ENCODE measurements at regions not wholly inside any gene's neighbourhood (a gene's known extent, or its start where the extent isn't known, plus 50 kb on each side); places are given as distances from the start of the nearest gene placed in this dataset.

DNA sequence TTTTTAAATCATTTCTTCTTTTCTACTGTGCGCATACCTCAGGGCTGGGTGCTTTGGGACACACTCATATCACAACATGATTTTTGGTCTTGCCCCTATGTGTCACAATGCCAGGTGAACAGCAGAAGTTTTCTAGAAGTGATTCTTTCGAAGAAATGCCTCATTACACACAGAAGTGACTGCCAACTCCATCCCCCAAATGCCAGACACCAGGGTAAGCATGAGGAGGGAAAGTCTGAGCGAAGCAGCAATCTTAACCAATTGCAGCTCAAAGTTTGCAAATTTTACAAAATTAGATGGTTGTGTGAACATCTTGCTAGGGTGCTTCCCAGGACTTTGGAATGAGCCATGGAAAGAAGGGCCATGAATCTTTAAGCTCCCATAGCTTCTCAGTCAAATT, 87.3 kb upstream of the PLEKHA5 start:
- H3K27ac ChIP-seq = no peak overlapping the region

DNA sequence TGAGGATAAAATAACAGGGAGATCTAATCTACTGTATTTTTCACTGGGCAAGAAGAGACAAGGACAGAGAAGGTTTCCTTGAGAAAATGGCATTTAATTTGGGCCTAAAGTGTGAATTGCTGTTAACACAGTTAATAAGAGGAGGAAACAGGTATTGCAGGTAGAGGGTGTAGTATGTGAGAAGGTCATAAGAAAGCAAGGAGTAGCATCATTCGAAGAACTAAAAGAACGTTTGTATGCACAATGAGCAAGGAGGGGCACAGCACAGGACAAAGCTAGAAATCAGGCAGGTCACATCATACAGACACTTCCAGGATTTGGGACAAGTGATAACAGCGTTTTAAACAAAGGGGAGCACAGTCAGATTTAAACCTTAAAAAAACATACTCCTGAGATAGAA, 85.1 kb upstream of the PLEKHA5 start:
- Histone ChIP-seq H3K4me3 (no peak overlapping the region), H3K36me3 (no peaks in the 10 kb centered on the region), H3K27me3 (no peaks in the 10 kb centered on the region), H3K27ac (no peak overlapping the region), H3K9me3 (no peaks in the 10 kb centered on the region), H3K4me1 (no peaks in the 10 kb centered on the region)
- TF ChIP-seq, protein P1, sequence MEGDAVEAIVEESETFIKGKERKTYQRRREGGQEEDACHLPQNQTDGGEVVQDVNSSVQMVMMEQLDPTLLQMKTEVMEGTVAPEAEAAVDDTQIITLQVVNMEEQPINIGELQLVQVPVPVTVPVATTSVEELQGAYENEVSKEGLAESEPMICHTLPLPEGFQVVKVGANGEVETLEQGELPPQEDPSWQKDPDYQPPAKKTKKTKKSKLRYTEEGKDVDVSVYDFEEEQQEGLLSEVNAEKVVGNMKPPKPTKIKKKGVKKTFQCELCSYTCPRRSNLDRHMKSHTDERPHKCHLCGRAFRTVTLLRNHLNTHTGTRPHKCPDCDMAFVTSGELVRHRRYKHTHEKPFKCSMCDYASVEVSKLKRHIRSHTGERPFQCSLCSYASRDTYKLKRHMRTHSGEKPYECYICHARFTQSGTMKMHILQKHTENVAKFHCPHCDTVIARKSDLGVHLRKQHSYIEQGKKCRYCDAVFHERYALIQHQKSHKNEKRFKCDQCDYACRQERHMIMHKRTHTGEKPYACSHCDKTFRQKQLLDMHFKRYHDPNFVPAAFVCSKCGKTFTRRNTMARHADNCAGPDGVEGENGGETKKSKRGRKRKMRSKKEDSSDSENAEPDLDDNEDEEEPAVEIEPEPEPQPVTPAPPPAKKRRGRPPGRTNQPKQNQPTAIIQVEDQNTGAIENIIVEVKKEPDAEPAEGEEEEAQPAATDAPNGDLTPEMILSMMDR (IDR thresholded peaks at IDR 0.05) = no peak
- DNase-seq (ENCODE audit: low spot score) = no peak

More for the DNA sequence above, 87.3 kb upstream of the PLEKHA5 start:
- Histone ChIP-seq H3K36me3 (no peaks in the 10 kb centered on the region), H3K27me3 (no peaks in the 10 kb centered on the region), H3K4me3 (no peak overlapping the region), H3K9me3 (no peaks in the 10 kb centered on the region), H3K4me1 (no peaks in the 10 kb centered on the region)
- TF ChIP-seq, protein P1 (IDR thresholded peaks at IDR 0.05) = no peak
- no peak for DNase-seq (ENCODE audit: low spot score)

- Histone ChIP-seq H3K9me3 (no peaks in the 10 kb centered on the region), H3K4me3 (no peak overlapping the region), H3K36me3 (no peaks in the 10 kb centered on the region), H3K4me1 (no peaks in the 10 kb centered on the region), H3K27me3 (no peaks in the 10 kb centered on the region), H3K27ac (no peak overlapping the region)
- no peak for DNase-seq (ENCODE audit: low spot score)
- TF ChIP-seq, protein P1 (IDR thresholded peaks at IDR 0.05) = no peak
These were observed 84.6 kb upstream of the PLEKHA5 start for GRCh38 chr12:19044891-19045290.

- no peaks in the 10 kb centered on the region for H3K36me3 ChIP-seq
- no peaks in the 10 kb centered on the region for H3K9me3 ChIP-seq
- H3K4me3 ChIP-seq = no peak overlapping the region
These were observed 84.1 kb upstream of the PLEKHA5 start for GRCh38 chr12:19045426-19045825.

DNA sequence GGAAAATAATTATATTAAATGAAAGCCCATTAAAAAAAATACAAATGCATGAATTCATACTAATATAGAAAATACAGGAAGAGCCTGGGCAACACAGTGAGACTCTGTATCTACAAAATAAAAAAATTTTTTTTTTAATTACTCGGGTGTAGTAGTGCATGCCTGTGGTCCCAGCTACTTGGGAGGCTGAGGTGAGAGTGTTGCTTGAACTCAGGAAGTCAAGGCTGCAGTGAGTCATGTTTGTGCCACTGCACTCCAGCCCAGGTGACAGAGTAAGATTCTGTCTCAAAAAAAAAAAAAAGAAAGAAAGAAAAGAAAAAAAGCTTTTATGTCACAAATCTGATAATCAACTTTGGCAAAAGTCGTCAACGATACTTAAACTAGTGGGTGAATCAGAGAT, 80.6 kb upstream of the PLEKHA5 start:
- TF ChIP-seq, protein P1 (IDR thresholded peaks at IDR 0.05) = no peak
- Histone ChIP-seq H3K9me3 (no peaks in the 10 kb centered on the region), H3K4me3 (no peak overlapping the region), H3K27me3 (no peaks in the 10 kb centered on the region), H3K36me3 (no peaks in the 10 kb centered on the region), H3K27ac (no peak overlapping the region), H3K4me1 (no peaks in the 10 kb centered on the region)
- no peak for DNase-seq (ENCODE audit: low spot score)

More at GRCh38 chr12:19045426-19045825, 84.1 kb upstream of the PLEKHA5 start:
- Histone ChIP-seq H3K27ac (no peak overlapping the region), H3K4me1 (no peaks in the 10 kb centered on the region), H3K27me3 (no peaks in the 10 kb centered on the region)
- no peak for DNase-seq (ENCODE audit: low spot score)
- TF ChIP-seq, protein P1 (IDR thresholded peaks at IDR 0.05) = no peak

- Histone ChIP-seq H3K4me1 (no peaks in the 10 kb centered on the region), H3K27ac (no peak overlapping the region), H3K27me3 (no peaks in the 10 kb centered on the region), H3K9me3 (no peaks in the 10 kb centered on the region), H3K36me3 (no peaks in the 10 kb centered on the region), H3K4me3 (no peak overlapping the region)
- TF ChIP-seq, protein P1 (IDR thresholded peaks at IDR 0.05) = no peak
- DNase-seq (ENCODE audit: low spot score) = no peak
These were observed 76.8 kb upstream of the PLEKHA5 start for GRCh38 chr12:19052689-19053088.
